Left ventricle myocardium inferior (tissue), 1 donor: ENCODE measurements at regions not wholly inside any gene's neighbourhood (a gene's known extent, or its start where the extent isn't known, plus 50 kb on each side); places are given as distances from the start of the nearest gene placed in this dataset.

ENCODE experiments used
- DNase-seq: peaks from one replicate; pipeline ENCODE4 v3.0.0-alpha.2; 2020
- H3K27ac ChIP-seq: fragments of 200-600 bp; replicated peaks from 2 replicates; pipeline ENCODE4 v1.8.0; 2021
- H3K27me3 ChIP-seq: fragments of 200-600 bp; 2 replicates; pipeline ENCODE4 v1.8.0; 2021; ENCODE audit warnings: low read depth
- H3K36me3 ChIP-seq: fragments of 200-600 bp; 2 replicates; pipeline ENCODE4 v1.8.0; 2021
- H3K4me1 ChIP-seq: fragments of 200-600 bp; 2 replicates; pipeline ENCODE4 v1.8.0; 2021
- H3K4me3 ChIP-seq: fragments of 200-600 bp; 2 replicates; pipeline ENCODE4 v1.8.0; 2021; ENCODE audit warnings: mild to moderate bottlenecking, moderate library complexity
- H3K9me3 ChIP-seq: fragments of 200-600 bp; replicated peaks from 2 replicates; pipeline ENCODE4 v1.8.0; 2021
- CTCF ChIP-seq: fragments of 200-600 bp; IDR thresholded peaks from 2 replicates; pipeline ENCODE4 v1.8.0; 2021; ENCODE audit warnings: antibody characterized with exemption, mild to moderate bottlenecking, borderline replicate concordance
- intact Hi-C: fragments of 100-400 bp; cut with micrococcal nuclease; formaldehyde crosslinking; loops from one replicate; pipeline ENCODE4 v1.11.0; 2022
- donor health status: DM: no; HTN: yes; CAD: no; lungs with severe emphysema.

GRCh38 chrY:15554991-15555390 is 1030.7 kb downstream of the NLGN4Y start:
- Histone ChIP-seq H3K9me3 (no peaks in the 10 kb centered on the region), H3K4me3 (no peak overlapping the region), H3K27me3 (no peaks in the 10 kb centered on the region), H3K4me1 (no peaks in the 10 kb centered on the region), H3K36me3 (no peaks in the 10 kb centered on the region), H3K27ac (no peak overlapping the region)
- no peak for TF ChIP-seq CTCF
- no peak for DNase-seq
- intact Hi-C loops, result no loop called here

GRCh38 chrY:15559169-15559568 is 1034.8 kb downstream of the NLGN4Y start:
- Histone ChIP-seq H3K36me3 (no peaks in the 10 kb centered on the region), H3K4me3 (no peak overlapping the region), H3K9me3 (no peaks in the 10 kb centered on the region), H3K27ac (no peak overlapping the region), H3K27me3 (no peaks in the 10 kb centered on the region), H3K4me1 (no peaks in the 10 kb centered on the region)
- intact Hi-C loops, result no loop called here
- TF ChIP-seq CTCF, result no peak
- no peak for DNase-seq

GRCh38 chrY:15560840-15561239 is 1036.5 kb downstream of the NLGN4Y start:
- Histone ChIP-seq H3K36me3 (no peaks in the 10 kb centered on the region), H3K9me3 (no peaks in the 10 kb centered on the region), H3K27me3 (no peaks in the 10 kb centered on the region), H3K4me1 (no peaks in the 10 kb centered on the region), H3K4me3 (no peak overlapping the region), H3K27ac (no peak overlapping the region)
- TF ChIP-seq CTCF, result no peak
- DNase-seq, result no peak
- intact Hi-C loops, result no loop called here

GRCh38 chrY:15561501-15562289 is 1037.4 kb downstream of the NLGN4Y start:
- intact Hi-C loops, result no loop called here

GRCh38 chrY:15577886-15578285 is 1053.6 kb downstream of the NLGN4Y start:
- Histone ChIP-seq H3K36me3 (no peaks in the 10 kb centered on the region), H3K4me3 (no peak overlapping the region), H3K4me1 (no peaks in the 10 kb centered on the region), H3K27me3 (no peaks in the 10 kb centered on the region), H3K9me3 (no peaks in the 10 kb centered on the region), H3K27ac (no peak overlapping the region)
- TF ChIP-seq CTCF, result no peak
- no peak for DNase-seq
- intact Hi-C loops, result no loop called here

More at GRCh38 chrY:15561501-15562289, 1037.4 kb downstream of the NLGN4Y start:
- Histone ChIP-seq H3K4me3 (no peak overlapping the region), H3K27ac (no peak overlapping the region), H3K9me3 (no peaks in the 10 kb centered on the region), H3K4me1 (no peaks in the 10 kb centered on the region), H3K36me3 (no peaks in the 10 kb centered on the region), H3K27me3 (no peaks in the 10 kb centered on the region)
- no peak for DNase-seq
- TF ChIP-seq CTCF, result no peak
